ACC112 (cell line): ENCODE measurements at regions not wholly inside any gene's neighbourhood (a gene's known extent, or its start where the extent isn't known, plus 50 kb on each side); places are given as distances from the start of the nearest gene placed in this dataset.

Experiments
- H2AFZ ChIP-seq: fragments of 200-600 bp; sonication (generic); one replicate; pipeline ENCODE4 v1.6.0; 2017; ENCODE audit warnings: antibody characterized with exemption, low read length; ENCODE audit not compliant: unreplicated experiment
- H3K27ac ChIP-seq: fragments of 200-600 bp; sonication (generic); 2 replicates; pipeline ENCODE4 v1.5.1; 2014; ENCODE audit warnings: low read depth, mild to moderate bottlenecking, antibody characterized with exemption, low read length, moderate library complexity
- H3K27me3 ChIP-seq: fragments of 200-600 bp; sonication (generic); 2 replicates; pipeline ENCODE4 v1.6.1; 2014; ENCODE audit warnings: mild to moderate bottlenecking, antibody characterized with exemption, low read length, moderate library complexity, mixed read lengths; ENCODE audit not compliant: insufficient read depth
- H3K36me3 ChIP-seq: fragments of 200-600 bp; sonication (generic); 2 replicates; pipeline ENCODE4 v1.6.1; 2016; ENCODE audit warnings: mild to moderate bottlenecking, antibody characterized with exemption, low read length, moderate library complexity, mixed read lengths; ENCODE audit not compliant: insufficient read depth
- H3K4me1 ChIP-seq: fragments of 200-600 bp; sonication (generic); one replicate; pipeline ENCODE4 v1.6.1; 2016; ENCODE audit warnings: low read length, mixed read lengths; ENCODE audit not compliant: insufficient read depth, unreplicated experiment, control insufficient read depth
- H3K4me3 ChIP-seq: fragments of 200-600 bp; sonication (generic); 2 replicates; pipeline ENCODE4 v1.5.1; 2014; ENCODE audit warnings: mild to moderate bottlenecking, low read depth, low read length
- H3K79me2 ChIP-seq: fragments of 200-600 bp; sonication (generic); one replicate; pipeline ENCODE4 v1.6.0; 2016; ENCODE audit warnings: low read length; ENCODE audit not compliant: control insufficient read depth, unreplicated experiment, insufficient read depth

DNA sequence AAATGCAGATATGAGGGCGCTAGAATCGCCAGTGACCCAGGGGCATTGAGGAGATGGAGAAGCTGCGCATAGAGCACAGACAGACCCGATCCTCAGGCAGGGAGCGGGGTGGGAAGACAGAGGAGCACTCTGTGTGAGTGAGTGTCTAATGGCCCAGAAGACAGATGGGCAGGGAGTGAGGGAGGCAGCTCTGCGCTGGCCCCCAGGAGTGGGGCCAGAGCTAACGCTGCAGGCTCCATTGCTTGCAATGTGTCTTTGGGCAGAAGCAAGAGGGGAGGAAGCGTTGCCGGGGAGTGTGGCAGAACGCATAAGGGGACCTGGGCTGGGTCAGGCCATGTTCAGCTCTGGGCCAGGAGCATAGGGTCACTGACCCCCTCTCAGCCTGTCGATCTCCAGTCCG lies 207.0 kb downstream of the TBXT start:
- H3K27me3 ChIP-seq: no peaks in the 10 kb centered on the region
- no peaks in the 10 kb centered on the region for H3K36me3 ChIP-seq
- H2AFZ ChIP-seq: no peak overlapping the region
- no peaks in the 10 kb centered on the region for H3K4me1 ChIP-seq
- no peak overlapping the region for H3K4me3 ChIP-seq
- H3K79me2 ChIP-seq: no peaks in the 10 kb centered on the region
- H3K27ac ChIP-seq: no peak overlapping the region

DNA sequence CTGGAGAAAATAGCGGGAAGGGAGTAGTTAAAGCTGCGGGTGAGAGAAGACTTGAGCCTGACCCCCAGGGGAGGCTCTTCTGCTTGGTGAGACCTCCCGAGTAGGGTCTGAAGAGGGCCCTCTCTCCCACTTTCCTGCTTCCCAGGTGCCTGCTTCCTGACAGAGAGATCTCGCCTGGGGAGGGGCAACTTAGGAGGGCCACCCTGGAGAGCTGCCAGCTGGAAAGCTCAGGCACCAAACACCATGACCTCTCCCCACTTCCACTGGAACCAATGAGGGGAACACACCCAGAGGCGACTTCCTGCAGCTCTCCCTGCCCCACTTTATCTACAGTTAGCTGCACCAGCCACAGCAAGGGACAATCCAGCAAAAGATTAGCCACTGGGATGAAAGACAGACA lies 208.0 kb downstream of the TBXT start:
- no peak overlapping the region for H3K27ac ChIP-seq
- no peaks in the 10 kb centered on the region for H3K4me1 ChIP-seq
- no peaks in the 10 kb centered on the region for H3K79me2 ChIP-seq
- H3K27me3 ChIP-seq: no peaks in the 10 kb centered on the region
- no peak overlapping the region for H3K4me3 ChIP-seq
- no peaks in the 10 kb centered on the region for H3K36me3 ChIP-seq
- H2AFZ ChIP-seq: no peak overlapping the region

- Histone ChIP-seq H3K36me3 (no peaks in the 10 kb centered on the region), H3K79me2 (no peaks in the 10 kb centered on the region), H3K27ac (no peak overlapping the region), H3K27me3 (no peaks in the 10 kb centered on the region), H2AFZ (no peak overlapping the region), H3K4me3 (no peak overlapping the region), H3K4me1 (no peaks in the 10 kb centered on the region)
These were observed 210.8 kb downstream of the TBXT start for GRCh38 chr6:165956874-165957273.

DNA sequence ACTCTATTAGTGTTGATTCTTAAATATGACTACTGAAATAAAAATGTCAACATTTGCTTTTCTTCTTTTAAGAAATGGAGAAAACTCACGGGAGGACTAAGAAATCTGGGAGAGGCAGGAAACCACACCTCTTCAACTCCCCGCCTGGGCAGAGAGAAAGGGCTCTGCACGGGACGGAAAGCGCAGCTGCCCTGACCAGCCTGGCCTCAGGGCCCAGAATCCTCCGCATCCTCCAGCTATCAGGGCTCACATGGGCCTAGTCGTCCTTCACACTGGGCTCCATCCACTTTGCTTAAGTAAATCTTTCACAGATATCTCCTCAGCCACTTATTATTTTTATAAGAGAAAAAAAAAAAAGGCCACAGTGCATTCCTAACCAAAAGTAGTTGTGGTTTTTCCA lies 215.1 kb downstream of the TBXT start:
- Histone ChIP-seq H3K36me3 (no peaks in the 10 kb centered on the region), H3K79me2 (no peaks in the 10 kb centered on the region)

DNA sequence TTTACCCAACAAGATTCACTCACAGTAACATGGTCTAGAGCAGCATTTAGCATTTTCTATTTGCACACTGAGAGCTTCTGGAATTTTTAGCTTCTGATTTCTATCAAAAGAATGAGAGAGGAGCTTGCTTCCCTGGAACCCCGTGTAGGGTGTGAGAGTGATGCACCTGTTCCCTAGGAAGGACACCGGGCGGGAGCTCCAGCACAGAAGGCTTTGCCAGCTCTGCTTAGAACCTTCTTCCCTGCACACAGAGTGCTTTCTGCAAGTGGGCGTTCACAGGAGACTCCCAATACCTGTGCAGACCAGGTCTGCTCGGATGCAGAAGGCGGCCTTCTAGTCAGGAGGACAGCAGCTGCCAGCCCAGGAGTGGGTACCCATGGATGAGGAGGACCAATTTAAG lies 217.3 kb downstream of the TBXT start:
- no peaks in the 10 kb centered on the region for H3K27me3 ChIP-seq
- H3K36me3 ChIP-seq: no peaks in the 10 kb centered on the region
- no peak overlapping the region for H3K4me3 ChIP-seq
- no peaks in the 10 kb centered on the region for H3K4me1 ChIP-seq
- no peaks in the 10 kb centered on the region for H3K79me2 ChIP-seq
- H2AFZ ChIP-seq: no peak overlapping the region
- H3K27ac ChIP-seq: no peak overlapping the region

More for the DNA sequence above, 215.1 kb downstream of the TBXT start:
- no peak overlapping the region for H3K4me3 ChIP-seq
- H3K4me1 ChIP-seq: no peaks in the 10 kb centered on the region
- H2AFZ ChIP-seq: no peak overlapping the region
- H3K27me3 ChIP-seq: no peaks in the 10 kb centered on the region
- no peak overlapping the region for H3K27ac ChIP-seq

- Histone ChIP-seq H2AFZ (no peak overlapping the region), H3K4me1 (no peaks in the 10 kb centered on the region), H3K4me3 (no peak overlapping the region), H3K79me2 (no peaks in the 10 kb centered on the region), H3K36me3 (no peaks in the 10 kb centered on the region), H3K27me3 (no peaks in the 10 kb centered on the region), H3K27ac (no peak overlapping the region)
These were observed 218.3 kb downstream of the TBXT start for GRCh38 chr6:165949324-165949723.

- Histone ChIP-seq H3K4me3 (no peak overlapping the region), H3K79me2 (no peaks in the 10 kb centered on the region), H3K27ac (no peak overlapping the region), H3K4me1 (no peaks in the 10 kb centered on the region), H2AFZ (no peak overlapping the region), H3K27me3 (no peaks in the 10 kb centered on the region), H3K36me3 (no peaks in the 10 kb centered on the region)
These were observed 223.6 kb downstream of the TBXT start for GRCh38 chr6:165944002-165944466.

DNA sequence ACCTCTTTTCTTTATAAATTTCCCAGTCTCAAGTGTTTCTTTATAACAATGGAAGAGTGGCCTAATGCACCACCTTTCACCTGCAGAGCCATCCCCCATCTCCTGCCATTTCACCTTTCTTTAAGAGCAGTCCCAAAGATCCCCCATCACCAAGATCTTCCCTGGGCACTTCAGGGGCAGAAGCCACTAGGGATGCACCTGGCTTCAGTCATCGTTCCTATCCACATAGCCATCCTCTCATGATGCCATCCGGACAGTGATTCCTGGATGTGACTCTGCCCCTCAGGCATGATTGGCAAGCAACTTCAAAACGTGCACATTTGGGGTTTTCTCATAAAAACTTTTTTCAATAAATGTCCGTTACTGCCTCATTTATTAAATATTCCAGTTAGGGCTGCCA lies 225.9 kb downstream of the TBXT start:
- H3K27ac ChIP-seq: no peak overlapping the region
- no peak overlapping the region for H3K4me3 ChIP-seq
- H2AFZ ChIP-seq: no peak overlapping the region
- no peaks in the 10 kb centered on the region for H3K36me3 ChIP-seq
- H3K4me1 ChIP-seq: no peaks in the 10 kb centered on the region
- no peaks in the 10 kb centered on the region for H3K27me3 ChIP-seq
- H3K79me2 ChIP-seq: no peaks in the 10 kb centered on the region

DNA sequence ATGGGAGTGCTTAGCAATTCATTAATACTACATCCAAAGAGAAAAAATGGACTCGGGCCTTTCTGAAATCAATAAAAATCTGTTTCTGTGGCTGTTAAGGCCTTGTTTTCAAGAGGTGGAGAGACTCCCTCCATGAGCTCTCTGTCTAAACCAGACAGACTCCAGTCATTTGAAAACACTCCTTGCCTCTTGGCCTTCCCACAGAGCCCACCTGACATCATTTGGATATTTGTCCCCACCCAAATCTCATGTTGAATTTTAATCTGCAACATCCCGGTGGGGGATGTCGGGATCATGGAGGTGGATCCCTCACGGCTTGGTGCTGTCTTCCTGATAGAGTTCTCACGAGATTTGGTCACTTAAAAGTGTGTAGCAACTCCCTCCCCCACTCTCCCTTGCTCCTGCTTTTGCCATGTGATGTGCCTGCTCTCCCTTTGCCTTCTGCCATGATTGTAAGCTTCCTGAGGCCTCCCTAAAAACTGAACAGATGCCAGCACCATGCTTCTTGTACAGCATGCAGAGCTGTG lies 226.3 kb downstream of the TBXT start:
- no peak overlapping the region for H3K27ac ChIP-seq
- no peak overlapping the region for H3K4me3 ChIP-seq
- H3K79me2 ChIP-seq: no peaks in the 10 kb centered on the region
- H3K4me1 ChIP-seq: no peaks in the 10 kb centered on the region
- no peak overlapping the region for H2AFZ ChIP-seq
- no peaks in the 10 kb centered on the region for H3K36me3 ChIP-seq
- H3K27me3 ChIP-seq: peaks cover 3% of the 10 kb centered on the region; the same call in 1 of the 2 replicates

GRCh38 chr6:165940366-165940765 lies 227.3 kb downstream of the TBXT start:
- Histone ChIP-seq H3K79me2 (no peaks in the 10 kb centered on the region), H2AFZ (no peak overlapping the region), H3K4me3 (peak overlapping the region; percentile 58; the same call in 1 of the 2 replicates), H3K4me1 (no peaks in the 10 kb centered on the region), H3K27ac (no peak overlapping the region), H3K27me3 (peaks cover 3% of the 10 kb centered on the region; the same call in 1 of the 2 replicates), H3K36me3 (no peaks in the 10 kb centered on the region)

GRCh38 chr6:165939601-165940290 lies 227.9 kb downstream of the TBXT start:
- H3K4me1 ChIP-seq: no peaks in the 10 kb centered on the region

More at GRCh38 chr6:165939601-165940290, 227.9 kb downstream of the TBXT start:
- Histone ChIP-seq H3K27me3 (peaks cover 3% of the 10 kb centered on the region; the same call in 1 of the 2 replicates), H3K36me3 (no peaks in the 10 kb centered on the region), H3K4me3 (peak overlapping the region; percentile 58; the same call in 1 of the 2 replicates), H3K79me2 (no peaks in the 10 kb centered on the region), H2AFZ (no peak overlapping the region), H3K27ac (no peak overlapping the region)
